HG02623 (cell line): ENCODE measurements at regions not wholly inside any gene's neighbourhood (a gene's known extent, or its start where the extent isn't known, plus 50 kb on each side); places are given as distances from the start of the nearest gene placed in this dataset.
"Not testable (repeated sequence)": the region's sequence is repeated elsewhere in the genome, so short reads cannot be mapped to it uniquely, and the experiment has no call there.

ENCODE experiments used
- ATAC-seq: cut with Tn5 transposase; IDR thresholded peaks from one replicate; pipeline ENCODE4 v1.9.1; 2021; ENCODE audit warnings: moderate library complexity; ENCODE audit not compliant: unreplicated experiment

DNA sequence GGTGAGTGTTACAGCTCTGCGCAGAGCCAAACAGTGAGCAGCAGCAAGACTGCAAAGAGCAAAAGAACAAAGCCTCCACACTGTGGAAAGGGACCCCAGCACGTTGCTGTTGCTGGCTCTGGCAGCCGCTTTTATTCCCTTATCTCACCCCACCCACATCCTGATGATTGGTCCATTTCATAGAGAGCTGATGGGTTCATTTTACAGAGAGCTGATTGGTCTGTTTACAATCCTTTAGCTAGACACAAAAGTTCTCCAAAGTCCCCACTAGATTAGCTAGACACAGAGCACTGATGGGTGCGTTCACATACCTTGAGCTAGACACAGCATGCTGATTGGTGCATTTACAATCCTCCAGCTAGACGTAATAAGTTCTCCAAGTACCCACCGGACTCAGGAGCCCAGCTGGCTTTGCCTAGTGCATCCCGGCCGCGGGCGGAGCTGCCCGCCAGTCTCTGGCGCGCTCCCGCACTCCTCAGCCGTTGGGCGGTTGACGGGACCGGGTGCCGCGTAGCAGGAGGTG lies 291.4 kb upstream of the PRSS16 start:
- not testable (repeated sequence) for ATAC-seq

DNA sequence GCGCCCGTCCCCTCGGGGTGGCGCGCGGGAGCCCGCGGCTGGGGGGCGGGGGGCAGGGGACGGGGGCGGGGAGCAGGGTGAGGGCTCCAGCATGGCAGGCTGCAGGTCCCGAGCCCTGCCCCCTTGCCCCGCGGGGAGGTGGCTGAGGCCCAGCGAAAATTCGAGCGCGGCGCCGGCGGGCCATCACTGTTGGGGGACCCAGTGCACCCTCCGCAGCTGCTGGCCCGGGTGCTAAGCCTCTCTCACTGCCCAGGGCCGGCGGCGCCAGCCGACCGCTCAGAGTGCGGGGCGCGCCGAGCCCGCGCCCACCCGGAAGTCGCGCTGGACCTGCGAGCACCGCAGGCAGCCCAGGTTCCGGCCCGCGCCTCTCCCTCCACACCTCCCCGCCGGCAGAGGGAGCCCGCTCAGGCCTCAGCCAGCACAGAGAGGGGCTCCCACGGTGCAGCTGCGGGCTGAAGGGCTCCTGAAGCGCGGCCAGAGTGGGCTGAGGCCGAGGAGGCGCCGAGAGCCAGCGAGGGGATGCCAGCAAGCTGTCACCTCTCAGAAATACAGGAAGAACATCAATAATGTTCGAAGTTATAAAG lies 290.8 kb upstream of the PRSS16 start:
- ATAC-seq = not testable (repeated sequence)

DNA sequence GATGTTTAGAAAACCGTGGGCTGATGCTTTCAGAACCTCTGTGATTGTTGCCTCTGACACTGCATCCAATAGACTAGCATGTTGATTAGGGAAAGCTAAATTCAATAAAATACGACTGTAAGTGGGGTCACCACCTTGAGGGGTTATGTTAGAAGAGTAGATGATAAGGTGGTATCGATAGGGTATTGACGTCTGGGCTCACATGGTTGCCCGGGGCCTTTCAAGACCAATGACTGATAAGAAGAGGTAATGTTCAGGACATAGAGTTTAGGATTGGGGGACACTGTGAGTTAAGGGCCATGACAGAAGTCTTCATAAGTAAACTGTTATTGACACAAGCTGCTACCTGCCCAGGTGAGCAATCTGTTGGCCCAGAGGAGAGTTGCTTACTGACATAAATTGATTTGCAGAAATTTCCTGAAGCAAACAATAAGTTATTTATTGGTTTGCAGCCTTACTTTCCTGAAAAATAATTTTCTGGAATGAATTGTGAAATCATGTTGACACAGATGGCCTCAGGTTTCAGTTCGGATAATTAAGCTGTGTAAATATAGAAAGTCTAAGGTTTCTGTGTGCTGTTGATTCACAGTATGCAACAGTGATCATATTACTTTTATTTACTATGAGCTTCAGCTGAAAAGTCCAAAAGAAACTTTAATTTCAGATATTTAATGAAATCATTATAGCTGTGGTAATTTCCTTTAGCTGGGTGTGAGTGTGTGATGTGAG lies 289.9 kb upstream of the PRSS16 start:
- ATAC-seq = not testable (repeated sequence)

DNA sequence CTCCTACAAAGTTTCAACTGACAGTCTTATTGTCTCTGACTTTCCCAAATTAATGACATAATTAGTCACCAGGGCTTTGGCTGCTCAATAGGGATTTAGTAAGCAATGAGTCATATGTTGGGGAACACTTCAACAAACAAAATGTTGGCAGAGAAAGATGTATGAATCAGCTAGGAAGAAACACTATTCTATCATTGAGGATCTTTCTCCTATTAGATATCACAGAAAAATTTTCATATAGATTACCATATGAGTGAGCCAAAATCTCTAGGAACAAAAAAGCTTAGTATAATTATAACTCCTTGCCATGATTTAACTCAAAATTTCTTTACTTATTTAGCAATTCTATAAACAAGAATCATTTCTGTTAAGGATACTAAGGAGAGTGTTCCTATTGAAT lies 286.3 kb upstream of the PRSS16 start:
- ATAC-seq = not testable (repeated sequence)

DNA sequence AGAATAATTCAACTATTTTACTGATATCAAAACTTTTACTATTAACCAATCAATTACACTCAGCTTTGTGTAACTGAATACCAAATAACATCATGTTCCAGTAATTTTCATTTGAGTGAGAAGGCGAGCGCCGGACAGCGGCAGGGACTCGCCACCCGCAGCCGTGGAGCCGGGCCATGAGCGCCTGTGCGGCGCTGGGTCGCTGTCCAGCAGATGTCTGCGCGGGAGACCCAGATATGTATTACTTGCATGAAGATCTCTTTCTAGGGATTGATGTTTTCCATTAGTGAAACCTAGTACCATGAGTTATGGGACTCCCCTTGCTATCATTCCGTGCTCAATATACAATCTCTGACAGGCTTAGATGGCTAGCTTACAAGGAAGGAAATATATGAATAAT lies 245.1 kb upstream of the PRSS16 start:
- no peak for ATAC-seq

DNA sequence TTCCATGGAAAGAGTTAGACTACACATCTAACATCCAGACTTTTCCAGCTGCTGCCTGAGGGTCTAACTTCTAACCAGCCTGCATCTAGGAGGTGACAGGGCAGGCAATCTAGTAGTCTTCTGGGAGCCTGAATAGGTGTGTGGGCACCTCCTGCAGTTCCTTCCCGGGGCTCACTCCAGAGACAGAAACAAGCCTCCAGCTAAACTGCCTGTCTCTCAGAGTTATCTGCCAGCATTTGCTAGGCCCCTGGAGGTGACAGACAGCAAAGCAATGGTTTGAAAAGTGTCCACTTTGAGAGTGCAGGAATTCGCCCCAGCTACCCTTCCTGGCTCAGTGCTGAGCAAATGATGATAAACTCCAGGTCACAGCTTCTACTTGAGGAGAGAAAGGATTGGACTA lies 240.5 kb upstream of the PRSS16 start:
- no peak for ATAC-seq

DNA sequence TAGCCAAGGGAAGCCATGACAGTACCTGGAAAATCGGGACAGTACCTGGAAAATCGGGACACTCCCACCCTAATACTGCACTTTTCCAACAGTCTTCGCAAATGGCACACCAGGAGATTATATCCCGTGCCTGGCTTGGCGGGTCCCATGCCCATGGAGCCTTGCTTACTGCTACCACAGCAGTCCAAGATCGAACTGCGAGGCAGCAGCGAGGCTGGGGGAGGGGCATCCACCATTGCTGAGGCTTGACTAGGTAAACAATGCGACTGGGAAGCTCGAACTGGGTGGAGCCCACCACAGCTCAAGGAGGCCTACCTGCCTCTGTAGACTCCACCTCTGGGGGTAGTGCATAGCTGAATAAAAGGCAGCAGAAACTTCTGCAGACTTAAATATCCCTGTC lies 238.9 kb upstream of the PRSS16 start:
- not testable (repeated sequence) for ATAC-seq

DNA sequence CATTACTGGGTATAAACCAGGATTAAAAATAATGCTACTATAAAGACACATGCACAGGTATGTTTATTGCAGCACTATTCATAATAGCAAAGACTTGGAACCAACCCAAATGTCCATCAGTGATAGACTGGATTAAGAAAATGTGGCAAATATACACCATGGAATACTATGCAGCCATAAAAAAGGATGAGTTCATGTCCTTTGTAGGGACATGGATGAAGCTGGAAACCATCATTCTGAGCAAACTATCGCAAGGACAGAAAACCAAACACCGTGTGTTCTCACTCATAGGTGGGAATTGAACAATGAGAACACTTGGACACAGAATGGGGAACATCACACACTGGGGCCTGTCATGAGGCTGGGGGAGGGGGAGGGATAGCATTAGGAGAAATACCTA lies 233.4 kb upstream of the PRSS16 start:
- ATAC-seq = not testable (repeated sequence)

DNA sequence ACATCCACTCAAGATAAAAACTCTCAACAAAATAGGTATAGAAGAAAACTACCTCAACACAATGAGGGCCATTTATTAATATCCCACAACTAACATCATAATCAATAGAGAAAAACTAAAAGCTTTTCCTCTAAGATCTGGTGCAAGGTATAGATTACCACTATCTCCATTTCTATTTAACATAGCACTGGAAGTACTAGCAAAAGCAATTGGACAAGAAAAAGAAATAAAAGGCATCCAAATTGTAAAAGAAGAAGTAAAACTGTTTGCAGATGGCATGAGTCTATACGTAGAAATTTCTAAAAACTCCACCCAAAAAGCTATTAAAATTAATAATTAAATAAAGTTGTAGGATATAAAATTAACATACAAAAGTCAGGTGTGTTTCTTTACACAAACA lies 230.8 kb upstream of the PRSS16 start:
- no peak for ATAC-seq

DNA sequence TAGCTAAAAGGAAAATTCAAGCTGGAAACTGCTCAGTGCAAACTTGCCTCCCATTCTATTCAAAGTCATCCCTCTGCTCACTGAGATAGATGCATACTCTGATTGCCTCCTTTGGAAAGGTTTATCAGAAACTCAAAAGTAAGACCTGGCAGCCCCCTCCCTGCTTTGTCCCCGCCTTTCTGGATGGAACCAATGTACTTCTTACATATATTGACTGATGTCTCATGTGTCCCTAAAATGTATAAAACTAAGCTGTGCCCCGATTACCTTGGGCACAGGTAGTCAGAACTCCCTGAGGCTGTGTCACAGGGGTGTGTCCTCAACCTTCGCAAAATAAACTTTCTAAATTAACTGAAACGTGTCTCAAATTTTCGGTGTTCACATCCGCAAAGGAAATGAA lies 229.1 kb upstream of the PRSS16 start:
- ATAC-seq = not testable (repeated sequence)

DNA sequence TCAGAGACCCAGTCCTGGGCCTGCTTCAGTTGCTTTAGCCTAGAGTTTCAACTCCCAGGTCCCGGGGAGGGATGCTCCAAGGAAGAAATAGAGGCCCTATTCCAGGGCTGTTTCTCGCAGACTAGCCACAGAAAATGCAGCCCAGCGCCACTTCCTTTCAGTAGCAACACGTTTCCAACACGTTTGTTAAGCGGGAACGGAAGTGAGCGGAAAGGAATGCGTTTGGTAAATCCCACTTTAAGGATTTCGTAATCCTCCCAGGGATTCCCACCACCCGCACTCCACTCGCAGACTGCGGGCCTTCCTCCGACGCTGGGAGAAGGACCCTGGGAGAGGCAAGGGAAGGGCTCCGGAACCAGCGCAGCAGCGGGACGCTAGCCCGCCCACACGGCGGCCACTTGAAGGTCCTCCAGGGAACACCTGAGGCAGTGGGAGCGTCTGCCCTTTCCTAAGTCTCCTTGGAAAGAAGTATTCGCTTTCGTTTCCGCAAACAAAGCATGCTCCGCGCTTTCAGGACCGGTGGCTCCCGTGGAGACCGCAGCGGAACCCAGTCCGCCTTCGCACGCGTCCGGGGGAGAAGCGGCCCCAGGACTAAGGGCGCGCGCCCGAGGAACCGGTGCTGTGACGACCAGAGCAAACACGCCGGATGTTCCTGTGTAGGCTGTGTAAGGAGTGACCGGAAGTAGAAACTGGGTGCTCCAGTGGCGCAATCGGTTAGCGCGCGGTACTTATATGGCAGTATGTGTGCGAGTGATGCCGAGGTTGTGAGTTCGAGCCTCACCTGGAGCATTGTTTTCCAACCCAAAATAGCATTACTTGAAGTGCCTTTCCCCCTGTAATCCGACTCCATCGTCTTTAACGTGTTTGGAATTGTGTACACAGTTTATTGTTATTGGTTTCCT lies 227.6 kb upstream of the PRSS16 start:
- peak; percentile 82 for ATAC-seq

DNA sequence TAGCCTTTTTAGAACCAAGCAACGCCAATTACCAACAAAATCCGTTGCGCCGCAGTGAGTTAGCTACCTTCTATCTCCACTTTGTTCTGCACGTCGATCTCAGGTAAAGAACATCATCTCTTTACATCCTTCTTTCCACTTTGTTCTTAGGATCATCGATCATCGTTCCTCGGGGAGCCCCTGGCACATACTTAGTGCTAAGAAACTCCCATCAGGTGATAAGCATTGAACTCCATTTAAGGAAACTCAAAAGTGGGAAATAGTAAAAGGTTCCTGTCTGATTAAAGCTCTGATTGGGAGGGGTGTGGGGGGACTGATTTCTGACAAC lies 227.0 kb upstream of the PRSS16 start:
- ATAC-seq = no peak

DNA sequence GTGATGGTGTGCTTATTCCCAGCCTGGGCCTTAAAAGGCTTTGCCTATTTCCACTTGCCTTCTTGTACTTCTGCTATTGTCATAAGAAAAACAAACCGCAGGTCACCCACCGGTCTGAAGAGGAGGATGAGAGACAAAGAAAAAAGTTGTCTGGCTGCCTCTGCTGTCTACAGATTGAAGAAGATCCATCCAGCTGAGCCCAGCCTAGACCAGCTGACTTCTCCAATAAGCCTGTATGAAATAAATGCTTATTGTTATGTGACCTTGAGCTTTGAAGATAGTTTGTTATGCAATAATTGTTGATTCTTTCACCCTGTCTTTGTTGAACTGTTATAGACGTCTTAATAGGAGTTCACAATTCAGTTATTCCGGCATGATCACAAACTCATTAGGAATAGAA lies 223.8 kb upstream of the PRSS16 start:
- ATAC-seq = no peak

DNA sequence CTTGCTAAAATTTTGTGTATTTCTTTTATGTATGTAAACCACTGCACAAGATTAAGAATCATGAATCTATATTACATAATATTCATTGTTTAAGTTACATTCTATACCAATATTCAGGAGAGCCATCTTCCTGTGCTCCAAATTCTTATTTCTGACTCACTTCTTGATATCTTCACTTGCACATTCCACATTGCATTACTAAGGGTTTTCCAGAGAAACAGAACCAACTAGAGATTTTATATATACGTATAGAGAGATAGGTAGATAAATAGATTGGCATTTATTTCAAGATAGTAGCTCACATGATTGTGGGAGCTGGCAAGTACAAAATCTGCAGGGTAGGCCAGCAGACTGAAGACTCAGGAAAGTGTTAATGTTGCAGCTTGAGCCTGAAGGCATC lies 222.2 kb upstream of the PRSS16 start:
- ATAC-seq = no peak

DNA sequence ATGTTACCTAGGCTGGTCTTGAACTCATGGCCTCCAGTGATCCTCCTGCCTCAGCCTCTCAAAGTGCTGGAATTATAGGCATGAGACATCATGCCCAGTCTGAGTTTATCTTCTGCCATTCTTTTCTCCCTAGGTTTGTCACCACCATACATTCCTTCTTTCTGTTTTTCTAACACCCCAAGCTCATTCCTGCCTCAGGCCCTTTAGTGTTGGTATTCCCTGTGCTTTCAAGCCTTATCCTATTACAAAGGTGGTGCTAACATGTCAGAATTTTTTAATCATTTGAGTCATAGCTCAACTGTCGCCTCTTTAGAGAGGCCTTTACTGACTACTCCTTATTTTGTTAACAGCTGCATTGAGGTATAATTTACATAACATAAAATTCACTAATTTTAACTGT lies 221.1 kb upstream of the PRSS16 start:
- no peak for ATAC-seq

DNA sequence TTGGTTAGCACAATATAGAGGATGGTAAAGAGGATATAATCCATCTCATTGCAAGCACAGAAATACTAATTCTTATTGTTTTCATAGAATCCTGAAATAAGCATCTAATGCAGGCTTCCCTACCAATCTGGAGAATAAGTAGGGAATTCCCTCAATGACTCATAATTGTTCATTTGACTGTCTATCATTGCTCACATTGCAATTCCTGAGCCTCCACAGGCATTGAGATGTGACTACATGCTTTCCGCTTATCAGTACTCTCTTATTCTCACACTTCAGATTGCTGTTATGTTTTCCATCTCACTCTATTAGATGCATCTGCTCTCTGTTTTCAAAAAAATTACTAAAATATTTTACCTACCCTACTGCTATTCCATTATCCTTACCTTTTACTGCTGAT lies 216.2 kb upstream of the PRSS16 start:
- no peak for ATAC-seq

DNA sequence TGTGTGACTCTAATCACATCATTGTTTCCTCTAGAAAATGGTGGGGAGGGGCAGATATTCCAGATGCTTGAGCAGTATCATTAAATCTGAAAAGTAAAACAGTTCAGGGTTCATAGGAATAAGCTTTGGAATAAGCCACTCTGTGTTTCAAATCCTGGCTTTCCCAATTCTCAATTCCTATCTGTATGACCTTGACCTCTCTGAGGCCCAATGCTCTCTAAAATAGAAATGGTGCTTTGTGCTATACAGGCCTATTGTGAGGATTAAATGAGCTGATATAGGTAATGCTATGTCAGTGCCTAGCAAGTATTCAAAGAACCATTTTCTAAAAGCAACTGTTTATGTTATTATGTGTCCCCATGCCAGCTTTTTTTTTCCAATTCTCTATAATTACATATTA lies 209.0 kb upstream of the PRSS16 start:
- ATAC-seq = no peak

DNA sequence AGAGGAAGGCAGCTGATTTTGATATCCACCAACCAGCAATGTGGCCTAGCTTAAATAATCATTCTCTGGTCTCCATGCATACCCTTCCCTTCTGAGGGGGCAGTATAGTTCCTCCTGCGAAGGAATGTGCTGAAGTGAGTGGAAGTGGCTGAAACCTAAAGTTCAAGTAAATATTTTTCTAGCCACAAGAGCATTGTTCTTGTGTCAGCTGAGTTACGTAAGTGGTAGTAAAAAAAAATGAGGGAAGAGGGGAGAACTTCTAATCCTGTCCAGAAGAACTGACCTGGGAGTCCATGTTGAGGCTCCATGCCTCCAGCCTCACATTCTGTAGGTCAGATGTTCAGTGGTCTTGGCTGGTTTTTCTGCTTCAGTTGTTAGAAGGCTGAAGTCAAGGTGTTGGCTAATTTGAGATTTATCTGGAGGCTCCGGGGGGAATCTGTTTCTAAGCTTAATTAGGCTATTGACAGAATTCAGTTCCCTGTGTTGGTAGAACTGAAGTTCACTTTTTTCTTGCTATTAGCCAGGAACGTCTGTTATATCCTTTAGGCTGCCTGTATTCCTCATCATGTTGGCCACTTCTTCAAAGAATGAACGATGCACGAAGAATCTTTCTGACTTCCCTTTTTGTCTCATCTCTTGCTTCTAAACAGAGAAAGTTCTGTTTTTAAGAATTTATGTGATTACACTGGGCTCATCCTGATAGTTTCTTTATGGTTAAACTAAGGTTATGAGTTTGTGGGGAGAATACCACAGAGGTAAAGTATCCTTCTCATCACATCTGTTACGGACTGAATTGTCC lies 207.1 kb upstream of the PRSS16 start:
- no peak for ATAC-seq

DNA sequence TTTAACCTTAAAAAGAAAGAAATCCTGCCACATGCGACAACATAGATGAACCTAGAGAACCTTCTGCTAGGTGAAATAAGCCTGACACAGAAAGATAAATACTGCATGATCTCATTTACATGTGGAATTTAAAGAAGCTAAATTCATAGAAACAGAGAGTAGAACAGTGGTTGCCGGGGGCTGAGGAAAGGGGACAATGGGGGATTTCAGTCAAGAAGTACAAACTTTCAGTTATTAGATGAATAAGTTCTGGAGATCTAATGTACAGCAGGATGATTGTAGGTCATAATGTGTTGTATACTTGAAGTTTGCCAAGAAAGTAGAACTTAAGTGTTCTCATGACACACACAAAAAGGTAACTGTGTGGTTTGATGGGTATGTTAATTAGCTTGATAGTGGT lies 204.3 kb upstream of the PRSS16 start:
- no peak for ATAC-seq

DNA sequence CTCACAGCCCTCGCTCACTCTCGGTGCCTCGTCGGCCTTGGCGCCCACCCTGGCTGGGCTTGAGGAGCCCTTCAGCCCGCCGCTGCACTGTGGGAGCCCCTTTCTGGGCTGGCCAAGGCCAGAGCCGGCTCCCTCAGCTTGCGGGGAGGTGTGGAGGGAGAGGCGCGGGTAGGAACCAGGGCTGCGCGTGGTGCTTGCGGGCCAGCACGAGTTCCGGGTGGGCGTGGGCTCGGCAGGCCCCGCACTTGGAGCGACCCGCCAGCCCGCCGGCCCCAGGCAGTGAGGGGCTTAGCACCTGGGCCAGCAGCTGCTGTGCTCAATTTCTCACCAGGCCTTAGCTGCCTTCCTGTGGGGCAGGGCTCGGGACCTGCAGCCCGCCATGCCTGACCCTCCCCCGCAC lies 202.4 kb upstream of the PRSS16 start:
- ATAC-seq = not testable (repeated sequence)

DNA sequence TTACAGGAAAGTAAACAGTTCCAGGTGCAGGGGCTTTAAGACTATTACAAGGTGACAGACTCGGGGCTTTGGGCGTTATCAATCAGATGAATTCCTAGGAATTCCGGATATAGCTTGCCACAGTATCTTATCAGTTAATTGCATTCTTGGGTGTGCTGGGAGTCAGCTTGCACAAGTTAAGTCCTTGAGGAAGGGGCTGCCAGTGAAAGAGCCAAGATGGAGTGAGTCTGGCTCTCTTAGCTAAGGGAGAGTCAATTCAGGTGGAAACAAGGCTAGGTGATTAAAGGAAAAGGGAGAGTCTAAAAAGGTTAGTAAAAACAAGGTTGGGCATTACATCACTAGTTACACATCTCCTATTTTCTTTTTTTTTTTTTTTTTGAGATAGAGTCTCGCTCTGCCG lies 199.8 kb upstream of the PRSS16 start:
- not testable (repeated sequence) for ATAC-seq
